ENCODE measurements at regions not wholly inside any gene's neighbourhood (a gene's known extent, or its start where the extent isn't known, plus 50 kb on each side); places are given as distances from the start of the nearest gene placed in this dataset.

DNA sequence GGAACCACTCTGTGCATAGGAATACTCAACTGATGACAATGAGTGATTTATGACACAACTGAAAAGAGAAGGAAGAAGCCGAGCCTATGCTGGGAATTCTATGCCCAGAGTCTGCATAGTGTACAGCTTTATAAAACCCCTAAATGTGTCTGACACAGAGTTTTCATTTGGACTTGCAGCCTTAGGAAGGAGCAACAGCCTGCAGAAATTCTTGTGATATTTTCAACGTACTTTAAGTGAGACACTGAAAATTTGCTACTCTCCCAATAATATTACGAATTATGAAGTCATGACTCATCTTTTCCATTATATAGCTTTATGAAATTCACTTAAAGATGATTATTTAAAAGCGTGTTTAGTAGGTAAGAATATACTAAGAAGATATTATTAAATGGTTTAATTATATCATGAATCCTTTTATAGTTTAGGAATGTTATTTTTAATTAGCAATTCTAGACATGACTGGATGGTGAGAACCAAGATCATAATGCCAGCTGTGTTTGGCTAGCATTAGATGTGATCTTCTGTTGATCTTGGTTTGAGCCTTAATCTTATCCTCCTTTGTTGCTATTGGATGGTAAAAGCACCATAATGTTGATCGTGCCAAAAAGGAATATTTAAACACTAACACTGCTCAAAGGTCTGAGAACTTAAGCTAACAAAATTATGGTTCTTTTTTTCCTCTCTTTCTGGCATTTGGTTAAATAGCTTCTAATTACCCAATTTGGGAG, 785.1 kb upstream of the ADGRL4 start:
- TF ChIP-seq, protein P1, sequence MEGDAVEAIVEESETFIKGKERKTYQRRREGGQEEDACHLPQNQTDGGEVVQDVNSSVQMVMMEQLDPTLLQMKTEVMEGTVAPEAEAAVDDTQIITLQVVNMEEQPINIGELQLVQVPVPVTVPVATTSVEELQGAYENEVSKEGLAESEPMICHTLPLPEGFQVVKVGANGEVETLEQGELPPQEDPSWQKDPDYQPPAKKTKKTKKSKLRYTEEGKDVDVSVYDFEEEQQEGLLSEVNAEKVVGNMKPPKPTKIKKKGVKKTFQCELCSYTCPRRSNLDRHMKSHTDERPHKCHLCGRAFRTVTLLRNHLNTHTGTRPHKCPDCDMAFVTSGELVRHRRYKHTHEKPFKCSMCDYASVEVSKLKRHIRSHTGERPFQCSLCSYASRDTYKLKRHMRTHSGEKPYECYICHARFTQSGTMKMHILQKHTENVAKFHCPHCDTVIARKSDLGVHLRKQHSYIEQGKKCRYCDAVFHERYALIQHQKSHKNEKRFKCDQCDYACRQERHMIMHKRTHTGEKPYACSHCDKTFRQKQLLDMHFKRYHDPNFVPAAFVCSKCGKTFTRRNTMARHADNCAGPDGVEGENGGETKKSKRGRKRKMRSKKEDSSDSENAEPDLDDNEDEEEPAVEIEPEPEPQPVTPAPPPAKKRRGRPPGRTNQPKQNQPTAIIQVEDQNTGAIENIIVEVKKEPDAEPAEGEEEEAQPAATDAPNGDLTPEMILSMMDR (IDR thresholded peaks at IDR 0.05; ENCODE audit: insufficient read depth, low read length, poor library complexity, severe bottlenecking): no peak
- TF ChIP-seq EZH2phosphoT487 (conservative IDR thresholded peaks at IDR 0.05; ENCODE audit: low read length): no peak

Measured in SU-DHL-6 (cell line).